HG02678 (cell line): ENCODE measurements at regions not wholly inside any gene's neighbourhood (a gene's known extent, or its start where the extent isn't known, plus 50 kb on each side); places are given as distances from the start of the nearest gene placed in this dataset.

ENCODE experiments used
- ATAC-seq: cut with Tn5 transposase; IDR thresholded peaks from one replicate; pipeline ENCODE4 v1.9.1; 2021; ENCODE audit warnings: mild to moderate bottlenecking, moderate library complexity; ENCODE audit not compliant: unreplicated experiment

- ATAC-seq = no peak
Measured at GRCh38 chr5:125528881-125529280, 782.4 kb upstream of the ZNF608 start.

GRCh38 chr5:125530833-125531615, 784.6 kb upstream of the ZNF608 start:
- ATAC-seq = no peak

- no peak for ATAC-seq
Measured at GRCh38 chr5:125536095-125536494, 789.7 kb upstream of the ZNF608 start.

- no peak for ATAC-seq
Measured at GRCh38 chr5:125536582-125536981, 790.1 kb upstream of the ZNF608 start.

- ATAC-seq = no peak
Measured at GRCh38 chr5:125537661-125538060, 791.2 kb upstream of the ZNF608 start.

GRCh38 chr5:125538469-125538868, 792.0 kb upstream of the ZNF608 start:
- ATAC-seq = no peak

GRCh38 chr5:125541085-125541484, 794.6 kb upstream of the ZNF608 start:
- ATAC-seq = no peak

GRCh38 chr5:125549322-125549911, 803.0 kb upstream of the ZNF608 start:
- no peak for ATAC-seq

- no peak for ATAC-seq
Measured at GRCh38 chr5:125550274-125550673, 803.8 kb upstream of the ZNF608 start.

GRCh38 chr5:125551246-125551645, 804.8 kb upstream of the ZNF608 start:
- no peak for ATAC-seq

- ATAC-seq = no peak
Measured at GRCh38 chr5:125551797-125552196, 805.4 kb upstream of the ZNF608 start.

- no peak for ATAC-seq
Measured at GRCh38 chr5:125552486-125552885, 806.0 kb upstream of the ZNF608 start.

GRCh38 chr5:125554355-125554754, 807.9 kb upstream of the ZNF608 start:
- no peak for ATAC-seq

- ATAC-seq = no peak
Measured at GRCh38 chr5:125555591-125555990, 809.2 kb upstream of the ZNF608 start.

- no peak for ATAC-seq
Measured at GRCh38 chr5:125558016-125558415, 811.6 kb upstream of the ZNF608 start.

- no peak for ATAC-seq
Measured at GRCh38 chr5:125558466-125558865, 812.0 kb upstream of the ZNF608 start.

GRCh38 chr5:125559296-125559695, 812.9 kb upstream of the ZNF608 start:
- no peak for ATAC-seq

- ATAC-seq = no peak
Measured at GRCh38 chr5:125560476-125561225, 814.2 kb upstream of the ZNF608 start.

GRCh38 chr5:125564317-125564975, 818.0 kb upstream of the ZNF608 start:
- no peak for ATAC-seq

- ATAC-seq = no peak
Measured at GRCh38 chr5:125574491-125575044, 828.1 kb upstream of the ZNF608 start.
